Breast epithelium (tissue), 3 donors: ENCODE measurements at regions not wholly inside any gene's neighbourhood (a gene's known extent, or its start where the extent isn't known, plus 50 kb on each side); places are given as distances from the start of the nearest gene placed in this dataset.

Source experiments
- CTCF ChIP-seq, 3 donors: fragments of 450-650 bp; IDR thresholded peaks; one replicate each; pipeline ENCODE4 v1.5.1; 2016 to 2017; ENCODE audit warnings: antibody characterized with exemption in 3 of 3, mild to moderate bottlenecking in 3 of 3, moderate library complexity in 3 of 3
- POLR2A ChIP-seq: fragments of 450-650 bp; IDR thresholded peaks from one replicate; pipeline ENCODE4 v1.6.1; 2016; ENCODE audit warnings: antibody characterized with exemption, mild to moderate bottlenecking, moderate library complexity
- POLR2AphosphoS5 ChIP-seq, 3 donors: sonication (generic); formaldehyde crosslinking; IDR thresholded peaks; one replicate each; pipeline ENCODE4 v1.6.1; 2017; ENCODE audit warnings: antibody characterized with exemption in 3 of 3

DNA sequence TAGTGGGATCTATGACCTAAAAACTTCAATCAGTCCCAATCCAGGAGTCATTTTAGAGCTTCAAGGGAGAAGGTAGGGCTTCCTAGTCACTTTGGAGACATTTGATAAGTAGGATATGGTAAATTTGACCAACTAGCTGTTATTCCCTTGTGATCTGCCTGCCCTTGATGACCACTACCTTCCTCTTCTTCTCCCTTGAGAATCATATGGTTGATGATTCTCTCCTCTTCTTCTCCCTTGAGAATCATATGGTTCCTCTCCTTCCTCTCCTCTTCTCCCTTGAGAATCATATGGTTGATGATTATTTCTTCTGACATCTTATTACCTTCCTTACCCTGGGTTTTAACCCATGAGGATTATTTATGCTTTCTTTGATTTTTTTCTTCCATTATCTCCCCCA is 482.6 kb upstream of the TENM3 start:
- no peak for TF ChIP-seq POLR2AphosphoS5 (IDR thresholded peaks at IDR 0.05)
- no peak for TF ChIP-seq CTCF (IDR thresholded peaks at IDR 0.05)
- TF ChIP-seq POLR2A: no peak
